Activated CD4-positive, alpha-beta T cell treated with anti-CD3 and anti-CD28 coated beads, Interleukin-2, amount 10 ng/mL, durations not matched to agents 24 days and 14 days (primary cell): ENCODE measurements at regions not wholly inside any gene's neighbourhood (a gene's known extent, or its start where the extent isn't known, plus 50 kb on each side); places are given as distances from the start of the nearest gene placed in this dataset.

ENCODE experiments used
- DNase-seq: peaks from one replicate; pipeline ENCODE4 v3.0.0; 2022
- H3K27ac Mint-ChIP-seq: one replicate; pipeline ENCODE4 v1.8.0; 2022; ENCODE audit warnings: mild to moderate bottlenecking, mixed read lengths
- H3K27me3 Mint-ChIP-seq: one replicate; pipeline ENCODE4 v1.8.0; 2022; ENCODE audit warnings: mixed read lengths
- H3K36me3 Mint-ChIP-seq: one replicate; pipeline ENCODE4 v1.8.0; 2022; ENCODE audit warnings: low read depth, mild to moderate bottlenecking, mixed read lengths
- H3K4me1 Mint-ChIP-seq: one replicate; pipeline ENCODE4 v1.8.0; 2021; ENCODE audit warnings: mixed read lengths
- H3K4me3 Mint-ChIP-seq: one replicate; pipeline ENCODE4 v1.8.0; 2022; ENCODE audit warnings: mild to moderate bottlenecking, moderate library complexity, mixed read lengths
- H3K9me3 Mint-ChIP-seq: one replicate; pipeline ENCODE4 v1.8.0; 2021; ENCODE audit warnings: mixed read lengths
- intact Hi-C: fragments of 100-400 bp; cut with micrococcal nuclease; formaldehyde crosslinking; loops from one replicate; pipeline ENCODE4 v1.15.1; 2023

DNA sequence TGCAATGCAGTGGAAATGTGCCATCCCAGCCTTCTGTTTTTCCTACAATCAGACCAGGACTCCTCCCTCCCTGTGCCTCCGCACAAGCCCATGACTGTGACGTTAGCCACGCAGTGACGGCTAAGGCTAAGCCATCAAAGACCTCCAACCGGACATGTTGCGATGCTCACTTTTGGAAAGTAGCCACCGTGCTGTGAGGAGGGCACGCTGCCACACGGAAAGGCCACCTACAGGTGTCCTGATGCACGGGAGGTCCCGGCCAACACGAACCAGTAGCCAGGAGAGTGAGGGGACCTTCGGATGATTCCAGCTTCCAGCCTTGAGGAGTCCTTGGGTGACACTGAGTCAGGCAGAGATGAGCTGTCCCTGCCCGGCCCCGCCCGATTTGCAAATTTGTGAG, 53.9 kb downstream of the FOXL1 start:
- intact Hi-C loops, result no loop called here
- Mint-ChIP-seq H3K27me3 (peaks cover 8% of the 10 kb centered on the region), H3K4me1 (peaks cover 9% of the 10 kb centered on the region), H3K36me3 (no peaks in the 10 kb centered on the region), H3K27ac (no peak overlapping the region), H3K4me3 (no peak overlapping the region), H3K9me3 (no peaks in the 10 kb centered on the region)
- no peak for DNase-seq

DNA sequence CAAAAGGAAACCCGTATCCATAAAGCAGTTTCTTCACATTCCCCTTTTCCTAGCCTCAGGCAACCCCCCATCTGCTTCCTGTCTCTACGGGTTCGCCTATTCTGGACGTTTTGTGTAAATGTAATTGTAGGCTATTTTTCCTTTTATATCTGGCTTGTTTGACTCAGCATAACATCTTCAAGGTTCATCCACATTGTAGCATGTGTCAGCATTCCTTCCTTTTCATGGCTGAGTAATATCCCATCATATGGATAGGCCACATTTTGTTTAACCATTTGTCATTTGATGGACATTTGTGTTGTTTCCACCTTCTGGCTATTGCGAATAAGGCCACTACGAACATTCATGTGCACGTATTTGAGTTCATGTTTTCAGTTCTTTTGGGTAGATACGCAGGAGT, 54.6 kb downstream of the FOXL1 start:
- H3K4me1 Mint-ChIP-seq, result peaks cover 9% of the 10 kb centered on the region
- intact Hi-C loops, result no loop called here
- no peak overlapping the region for H3K4me3 Mint-ChIP-seq
- H3K36me3 Mint-ChIP-seq, result no peaks in the 10 kb centered on the region
- no peaks in the 10 kb centered on the region for H3K9me3 Mint-ChIP-seq
- no peak for DNase-seq
- H3K27me3 Mint-ChIP-seq, result peaks cover 8% of the 10 kb centered on the region
- H3K27ac Mint-ChIP-seq, result no peak overlapping the region

GRCh38 chr16:86634292-86634691, 55.9 kb downstream of the FOXL1 start:
- Mint-ChIP-seq H3K4me3 (no peak overlapping the region), H3K9me3 (no peaks in the 10 kb centered on the region), H3K27ac (no peak overlapping the region), H3K36me3 (no peaks in the 10 kb centered on the region), H3K4me1 (peaks cover 9% of the 10 kb centered on the region), H3K27me3 (peaks cover 8% of the 10 kb centered on the region)
- no peak for DNase-seq
- intact Hi-C loops, result no loop called here

DNA sequence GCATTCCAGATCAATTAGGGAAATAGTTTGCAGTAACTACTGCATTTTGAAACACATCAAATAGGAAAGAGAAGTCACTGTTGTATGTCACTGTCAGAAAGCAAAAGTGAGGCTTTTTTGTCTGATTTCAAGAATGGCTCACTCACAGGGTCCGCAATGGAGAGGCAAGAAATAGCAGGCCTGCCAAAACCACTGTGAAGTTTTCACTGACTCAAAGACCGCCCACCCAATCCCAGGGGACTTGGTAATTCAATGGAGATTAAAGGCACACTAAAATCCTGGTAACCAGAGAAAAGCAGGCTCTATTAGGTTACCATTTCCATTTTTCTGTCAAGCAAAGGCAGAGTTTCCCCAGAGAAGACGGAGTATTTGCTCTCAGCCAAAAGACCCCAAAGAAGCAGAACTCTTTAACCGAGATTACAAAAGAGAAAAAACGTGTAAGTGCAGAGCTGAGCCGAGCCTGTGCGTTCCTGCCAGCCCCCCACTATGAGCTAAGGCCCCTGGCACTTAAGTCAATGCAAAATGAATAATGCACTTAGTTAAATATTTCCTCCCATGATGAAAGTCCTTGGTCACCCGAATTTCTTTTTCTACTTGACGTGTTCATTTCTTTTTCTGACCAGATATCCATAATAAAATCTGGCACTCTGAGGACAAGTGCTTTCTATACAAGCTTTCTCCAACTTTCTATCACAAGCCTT, 57.0 kb downstream of the FOXL1 start:
- no peak for DNase-seq
- Mint-ChIP-seq H3K27me3 (peaks cover 8% of the 10 kb centered on the region), H3K9me3 (no peaks in the 10 kb centered on the region), H3K4me1 (peaks cover 9% of the 10 kb centered on the region), H3K4me3 (no peak overlapping the region), H3K36me3 (no peaks in the 10 kb centered on the region), H3K27ac (no peak overlapping the region)
- intact Hi-C loops, result no loop called here

- Mint-ChIP-seq H3K27ac (no peak overlapping the region), H3K36me3 (no peaks in the 10 kb centered on the region), H3K9me3 (no peaks in the 10 kb centered on the region), H3K27me3 (peaks cover 6% of the 10 kb centered on the region), H3K4me1 (peaks cover 9% of the 10 kb centered on the region), H3K4me3 (no peak overlapping the region)
- no peak for DNase-seq
- intact Hi-C loops, result no loop called here
Observed at GRCh38 chr16:86635926-86636325, 57.6 kb downstream of the FOXL1 start.

GRCh38 chr16:86637744-86638143, 59.4 kb downstream of the FOXL1 start:
- no peaks in the 10 kb centered on the region for H3K4me1 Mint-ChIP-seq
- H3K4me3 Mint-ChIP-seq, result no peak overlapping the region
- no peak for DNase-seq
- no peak overlapping the region for H3K27ac Mint-ChIP-seq
- H3K36me3 Mint-ChIP-seq, result no peaks in the 10 kb centered on the region
- H3K9me3 Mint-ChIP-seq, result no peaks in the 10 kb centered on the region
- intact Hi-C loops, result no loop called here
- peaks cover 4% of the 10 kb centered on the region for H3K27me3 Mint-ChIP-seq

- intact Hi-C loops, result no loop called here
- Mint-ChIP-seq H3K9me3 (peaks cover 5% of the 10 kb centered on the region), H3K27me3 (peaks cover 4% of the 10 kb centered on the region), H3K4me3 (no peak overlapping the region), H3K36me3 (no peaks in the 10 kb centered on the region), H3K4me1 (no peaks in the 10 kb centered on the region), H3K27ac (no peak overlapping the region)
- no peak for DNase-seq
Observed at GRCh38 chr16:86638642-86639041, 60.3 kb downstream of the FOXL1 start.

GRCh38 chr16:86639354-86639753, 61.0 kb downstream of the FOXL1 start:
- Mint-ChIP-seq H3K4me1 (no peaks in the 10 kb centered on the region), H3K36me3 (no peaks in the 10 kb centered on the region), H3K27me3 (peaks cover 4% of the 10 kb centered on the region), H3K9me3 (peaks cover 9% of the 10 kb centered on the region), H3K27ac (no peak overlapping the region), H3K4me3 (no peak overlapping the region)
- DNase-seq, result no peak
- intact Hi-C loops, result no loop called here

DNA sequence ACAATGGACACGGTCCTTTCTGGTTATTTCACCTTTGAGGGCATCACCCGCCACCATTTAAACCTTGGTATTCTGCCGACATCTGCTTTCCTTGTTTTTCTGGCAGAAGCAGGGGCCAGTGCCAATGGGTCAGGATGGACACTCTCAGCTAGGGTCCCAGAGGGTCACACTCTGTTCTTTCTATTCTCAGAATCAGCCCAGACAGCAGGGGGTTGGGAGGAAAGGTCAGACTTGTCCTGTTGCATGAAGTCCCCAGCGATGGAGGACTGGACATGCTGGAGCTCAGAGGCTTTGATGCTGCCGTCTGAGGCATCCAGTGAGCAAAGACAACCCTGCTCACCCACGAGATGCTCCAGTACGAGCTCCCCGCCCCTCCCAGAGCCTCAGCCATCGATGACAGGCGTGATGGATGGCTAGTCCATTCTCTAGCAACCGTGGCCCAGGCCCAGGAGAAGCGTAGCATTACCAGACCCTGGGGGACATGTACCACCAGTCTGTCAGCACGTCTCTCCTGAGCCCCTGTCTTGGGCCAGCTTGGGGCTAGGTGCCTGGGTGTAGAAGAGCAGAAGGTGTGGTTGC, 62.0 kb downstream of the FOXL1 start:
- intact Hi-C loops, result no loop called here
- H3K9me3 Mint-ChIP-seq, result peaks cover 9% of the 10 kb centered on the region
- no peak overlapping the region for H3K27ac Mint-ChIP-seq
- H3K36me3 Mint-ChIP-seq, result no peaks in the 10 kb centered on the region
- H3K27me3 Mint-ChIP-seq, result peaks cover 2% of the 10 kb centered on the region
- H3K4me3 Mint-ChIP-seq, result no peak overlapping the region
- DNase-seq, result no peak
- H3K4me1 Mint-ChIP-seq, result no peaks in the 10 kb centered on the region

GRCh38 chr16:86642087-86642486, 63.7 kb downstream of the FOXL1 start:
- intact Hi-C loops, result no loop called here
- no peaks in the 10 kb centered on the region for H3K36me3 Mint-ChIP-seq
- peaks cover 1% of the 10 kb centered on the region for H3K27me3 Mint-ChIP-seq
- H3K4me1 Mint-ChIP-seq, result no peaks in the 10 kb centered on the region
- peaks cover 14% of the 10 kb centered on the region for H3K9me3 Mint-ChIP-seq
- DNase-seq, result no peak
- no peak overlapping the region for H3K27ac Mint-ChIP-seq
- H3K4me3 Mint-ChIP-seq, result no peak overlapping the region

- Mint-ChIP-seq H3K4me3 (no peak overlapping the region), H3K27ac (no peak overlapping the region), H3K27me3 (peaks cover 1% of the 10 kb centered on the region), H3K9me3 (peaks cover 17% of the 10 kb centered on the region), H3K4me1 (no peaks in the 10 kb centered on the region), H3K36me3 (no peaks in the 10 kb centered on the region)
- DNase-seq, result no peak
- intact Hi-C loops, result no loop called here
Observed at GRCh38 chr16:86643671-86644070, 65.3 kb downstream of the FOXL1 start.

GRCh38 chr16:86647561-86647960, 69.2 kb downstream of the FOXL1 start:
- no peak overlapping the region for H3K27ac Mint-ChIP-seq
- H3K36me3 Mint-ChIP-seq, result no peaks in the 10 kb centered on the region
- intact Hi-C loops, result no loop called here
- no peaks in the 10 kb centered on the region for H3K4me1 Mint-ChIP-seq
- no peak for DNase-seq
- H3K27me3 Mint-ChIP-seq, result peaks cover 1% of the 10 kb centered on the region
- peaks cover 20% of the 10 kb centered on the region for H3K9me3 Mint-ChIP-seq
- no peak overlapping the region for H3K4me3 Mint-ChIP-seq

DNA sequence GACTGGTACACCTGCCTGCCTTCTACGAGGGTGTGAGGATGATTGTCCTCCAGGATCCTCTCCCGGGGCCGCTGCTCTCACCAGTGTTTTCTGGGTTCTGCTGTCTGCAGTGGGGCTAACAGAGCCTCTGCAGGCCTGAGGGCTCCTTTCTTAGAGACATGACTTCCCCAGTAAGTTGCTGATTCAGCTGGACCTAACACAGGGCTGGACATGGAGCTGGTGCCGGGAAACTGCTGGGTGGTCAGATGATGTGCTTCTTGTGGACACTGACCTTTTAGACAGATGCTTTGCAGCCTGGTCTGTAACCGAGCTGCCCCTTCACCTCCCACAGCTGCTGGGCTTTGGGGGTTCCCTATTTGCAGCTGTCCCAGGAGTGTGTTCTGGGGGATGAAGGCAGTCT, 71.5 kb downstream of the FOXL1 start:
- peaks cover 13% of the 10 kb centered on the region for H3K9me3 Mint-ChIP-seq
- no peaks in the 10 kb centered on the region for H3K4me1 Mint-ChIP-seq
- H3K36me3 Mint-ChIP-seq, result no peaks in the 10 kb centered on the region
- peaks cover 1% of the 10 kb centered on the region for H3K27me3 Mint-ChIP-seq
- intact Hi-C loops, result no loop called here
- no peak overlapping the region for H3K27ac Mint-ChIP-seq
- DNase-seq, result no peak
- H3K4me3 Mint-ChIP-seq, result no peak overlapping the region

- Mint-ChIP-seq H3K27me3 (no peaks in the 10 kb centered on the region), H3K9me3 (peaks cover 11% of the 10 kb centered on the region), H3K4me3 (no peak overlapping the region), H3K27ac (no peak overlapping the region), H3K4me1 (no peaks in the 10 kb centered on the region), H3K36me3 (no peaks in the 10 kb centered on the region)
- no peak for DNase-seq
- intact Hi-C loops, result no loop called here
Observed at GRCh38 chr16:86651013-86651627, 72.8 kb downstream of the FOXL1 start.
